NCI-H2029 (cell line): ENCODE measurements at regions not wholly inside any gene's neighbourhood (a gene's known extent, or its start where the extent isn't known, plus 50 kb on each side); places are given as distances from the start of the nearest gene placed in this dataset.
A peak's percentile ranks its signal among the peaks of the same experiment; 100 is the strongest.
"Not testable (repeated sequence)": the region's sequence is repeated elsewhere in the genome, so short reads cannot be mapped to it uniquely, and the experiment has no call there.

ENCODE experiments used
- DNase-seq: peaks from one replicate; lab custom pipeline; 2025; lab: John Stamatoyannopoulos, UW

- DNase-seq = no peak
Observed at GRCh38 chr7:68980011-68980410, 618.3 kb upstream of the AUTS2 start.

GRCh38 chr7:68980432-68980831, 617.8 kb upstream of the AUTS2 start:
- not testable (repeated sequence) for DNase-seq

- no peak for DNase-seq
Observed at GRCh38 chr7:68984306-68984705, 614.0 kb upstream of the AUTS2 start.

GRCh38 chr7:68994841-68995240, 603.4 kb upstream of the AUTS2 start:
- DNase-seq = no peak

GRCh38 chr7:68998136-68998535, 600.1 kb upstream of the AUTS2 start:
- DNase-seq = no peak

- DNase-seq = no peak
Observed at GRCh38 chr7:69002416-69002815, 595.9 kb upstream of the AUTS2 start.

- DNase-seq = no peak
Observed at GRCh38 chr7:69012149-69012548, 586.1 kb upstream of the AUTS2 start.

- no peak for DNase-seq
Observed at GRCh38 chr7:69017208-69017607, 581.1 kb upstream of the AUTS2 start.

GRCh38 chr7:69018200-69018599, 580.1 kb upstream of the AUTS2 start:
- DNase-seq = no peak

GRCh38 chr7:69019437-69019836, 578.8 kb upstream of the AUTS2 start:
- no peak for DNase-seq

GRCh38 chr7:69020536-69020935, 577.7 kb upstream of the AUTS2 start:
- no peak for DNase-seq

- no peak for DNase-seq
Observed at GRCh38 chr7:69025249-69025648, 573.0 kb upstream of the AUTS2 start.

- no peak for DNase-seq
Observed at GRCh38 chr7:69032848-69033247, 565.4 kb upstream of the AUTS2 start.

GRCh38 chr7:69035826-69036225, 562.4 kb upstream of the AUTS2 start:
- no peak for DNase-seq

- no peak for DNase-seq
Observed at GRCh38 chr7:69036301-69036700, 562.0 kb upstream of the AUTS2 start.

GRCh38 chr7:69038915-69039314, 559.4 kb upstream of the AUTS2 start:
- DNase-seq = no peak

GRCh38 chr7:69042138-69042537, 556.1 kb upstream of the AUTS2 start:
- no peak for DNase-seq

GRCh38 chr7:69047151-69047754, 551.0 kb upstream of the AUTS2 start:
- DNase-seq = no peak

- no peak for DNase-seq
Observed at GRCh38 chr7:69049326-69049725, 548.9 kb upstream of the AUTS2 start.

- no peak for DNase-seq
Observed at GRCh38 chr7:69052447-69052846, 545.8 kb upstream of the AUTS2 start.

- no peak for DNase-seq
Observed at GRCh38 chr7:69060516-69060915, 537.8 kb upstream of the AUTS2 start.

GRCh38 chr7:69062020-69062765, 536.1 kb upstream of the AUTS2 start:
- no peak for DNase-seq

GRCh38 chr7:69067397-69067796, 530.9 kb upstream of the AUTS2 start:
- peak; percentile 37 for DNase-seq

- DNase-seq = no peak
Observed at GRCh38 chr7:69070476-69070875, 527.8 kb upstream of the AUTS2 start.
